ENCODE measurements at regions not wholly inside any gene's neighbourhood (a gene's known extent, or its start where the extent isn't known, plus 50 kb on each side); places are given as distances from the start of the nearest gene placed in this dataset.

- no peak for TF ChIP-seq CTCF (IDR thresholded peaks at IDR 0.05 in 4 of 5, conservative IDR thresholded peaks at IDR 0.05 in 1 of 5)
- TF ChIP-seq POLR2A (IDR thresholded peaks at IDR 0.05) = no peak
These were observed 480.7 kb upstream of the NWD2 start for GRCh38 chr4:36763814-36764213.

Measured in gastrocnemius medialis (tissue), 4 donors.